GM12874 (cell line): ENCODE measurements at regions not wholly inside any gene's neighbourhood (a gene's known extent, or its start where the extent isn't known, plus 50 kb on each side); places are given as distances from the start of the nearest gene placed in this dataset.

Source experiments
- CTCF ChIP-seq: IDR thresholded peaks from 2 replicates; pipeline ENCODE4 v1.5.1; 2011; ENCODE audit warnings: low read depth, mild to moderate bottlenecking, control low read depth, low read length, moderate library complexity; ENCODE audit not compliant: insufficient read depth

DNA sequence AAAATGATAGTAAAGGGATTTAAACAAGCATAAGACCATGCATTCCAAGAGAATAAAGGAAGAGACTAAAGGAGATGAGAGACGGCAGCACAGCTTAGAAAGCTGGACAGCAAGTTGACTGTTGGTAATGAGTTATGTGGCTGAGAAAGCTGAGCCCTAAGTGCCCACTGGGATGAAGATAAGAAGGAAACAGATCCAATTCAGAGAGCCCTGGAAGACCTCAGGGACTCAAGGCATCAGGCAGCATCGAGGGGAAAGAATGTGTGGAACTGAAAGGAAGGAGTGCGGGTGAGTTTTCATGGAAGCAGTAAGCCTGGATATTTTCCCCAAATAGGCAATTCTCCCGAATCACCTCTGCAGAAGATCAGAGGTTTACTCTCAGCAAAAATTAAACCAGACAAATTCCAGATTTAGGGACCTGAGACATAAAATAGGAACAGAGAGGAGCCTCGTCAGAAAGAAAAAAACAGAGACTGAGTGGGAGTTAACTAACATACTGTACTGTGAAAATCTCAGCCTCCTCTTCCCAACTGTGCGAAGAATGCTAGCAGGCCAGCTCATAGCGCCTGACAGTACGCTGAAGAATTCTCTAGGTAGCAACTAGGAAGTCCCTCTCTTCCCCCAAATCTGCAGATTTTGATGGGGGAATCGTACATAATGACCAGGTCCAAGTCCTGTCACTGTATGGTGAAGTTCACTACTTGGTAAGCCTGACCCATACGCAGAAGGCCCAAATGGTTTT, 187.7 kb upstream of the TAPT1 start:
- no peak for TF ChIP-seq CTCF

DNA sequence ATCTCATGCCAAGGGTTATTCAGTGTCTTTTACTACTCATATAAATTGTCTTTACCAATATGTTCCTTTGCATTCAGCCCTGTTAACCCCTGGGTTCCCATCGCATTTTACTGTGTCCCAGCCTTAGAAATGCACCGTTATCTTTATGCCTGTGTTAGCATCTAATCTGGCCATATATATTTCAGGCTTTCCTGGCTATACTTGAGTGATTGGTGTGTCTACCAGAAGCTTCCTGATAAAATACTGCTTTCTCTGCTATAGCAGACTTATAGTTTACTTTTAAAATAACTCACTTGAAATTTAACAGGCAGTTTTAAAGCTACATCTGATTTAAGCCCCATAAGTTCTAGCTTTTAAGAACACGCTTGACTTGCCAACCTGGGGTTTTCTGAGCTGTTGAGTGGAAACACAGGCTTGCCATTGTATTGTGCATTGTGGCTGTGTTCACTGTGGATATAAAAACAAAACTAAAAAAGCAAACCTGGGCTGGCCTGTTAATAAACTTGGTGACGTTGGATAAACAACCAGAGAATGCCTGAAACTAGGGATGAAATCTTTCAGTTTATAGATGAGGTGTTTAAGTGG, 185.3 kb upstream of the TAPT1 start:
- no peak for TF ChIP-seq CTCF

DNA sequence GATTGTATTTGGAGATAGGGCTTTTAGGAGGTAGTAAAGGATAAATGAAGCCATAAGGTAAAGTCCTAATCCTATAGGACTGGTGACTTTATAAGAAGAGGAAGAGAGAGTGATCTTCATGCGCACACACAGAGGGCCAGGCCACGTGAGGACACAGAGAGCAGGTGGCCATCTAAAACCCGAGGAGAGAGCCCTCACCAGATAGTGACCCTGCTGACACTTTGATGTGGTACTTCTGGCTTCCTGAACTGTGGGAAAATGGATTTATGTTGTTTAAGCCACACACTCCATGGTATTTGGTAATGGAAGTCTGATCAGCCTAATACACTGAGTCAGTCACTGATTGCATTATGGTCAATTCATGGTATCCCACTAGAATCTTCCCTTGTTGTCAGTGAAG, 164.9 kb upstream of the TAPT1 start:
- no peak for TF ChIP-seq CTCF

- TF ChIP-seq CTCF, result no peak
These were observed 161.2 kb upstream of the TAPT1 start for GRCh38 chr4:16387448-16387847.

DNA sequence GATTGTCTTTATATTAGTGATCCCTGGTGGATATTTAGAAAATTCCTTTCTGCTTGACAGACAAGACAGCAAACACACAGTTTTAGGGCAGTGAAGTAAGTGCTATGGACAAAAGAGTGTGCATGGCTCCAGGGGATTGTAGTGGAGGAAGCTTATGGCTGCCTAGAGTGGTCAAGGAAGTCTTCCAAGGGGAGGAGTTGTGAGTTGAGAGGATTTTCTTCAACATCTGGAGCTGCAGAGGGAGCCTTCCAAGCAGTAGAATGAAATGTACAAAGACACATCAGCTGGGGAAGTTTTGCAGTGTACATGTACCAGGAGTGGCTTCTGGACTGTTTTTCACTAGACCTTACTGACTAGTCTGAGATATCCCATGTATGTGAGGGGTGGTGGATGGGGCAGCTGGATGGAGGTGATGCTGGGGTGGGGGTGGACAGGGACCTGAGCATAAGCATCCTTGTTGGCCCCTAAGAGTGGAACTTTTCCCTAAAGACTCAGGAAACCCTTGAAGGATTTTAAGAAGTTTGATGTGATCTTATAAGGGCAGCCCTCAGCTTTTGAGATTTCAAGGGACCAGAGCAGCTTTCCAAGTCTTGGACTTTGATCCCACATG, 160.5 kb upstream of the TAPT1 start:
- no peak for TF ChIP-seq CTCF

DNA sequence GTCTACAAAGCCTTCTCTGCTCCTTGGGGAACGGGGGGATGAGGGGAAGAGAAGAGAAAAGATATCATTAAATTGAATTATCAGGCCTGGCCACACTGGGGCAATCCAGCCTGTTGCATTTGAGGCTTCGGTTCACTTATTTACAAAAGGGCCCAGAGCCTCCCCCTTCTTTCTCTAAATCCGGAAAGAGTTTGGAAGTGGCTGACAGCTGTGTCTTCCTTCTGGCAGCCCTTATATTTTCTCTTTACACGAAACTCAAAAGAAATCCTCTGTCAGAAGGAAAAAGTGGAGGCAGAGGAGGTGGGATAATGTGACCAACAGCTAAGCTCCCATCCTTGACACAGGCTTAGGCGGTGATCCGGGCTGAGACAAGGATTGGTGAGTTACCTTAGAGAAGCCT, 158.3 kb upstream of the TAPT1 start:
- no peak for TF ChIP-seq CTCF

DNA sequence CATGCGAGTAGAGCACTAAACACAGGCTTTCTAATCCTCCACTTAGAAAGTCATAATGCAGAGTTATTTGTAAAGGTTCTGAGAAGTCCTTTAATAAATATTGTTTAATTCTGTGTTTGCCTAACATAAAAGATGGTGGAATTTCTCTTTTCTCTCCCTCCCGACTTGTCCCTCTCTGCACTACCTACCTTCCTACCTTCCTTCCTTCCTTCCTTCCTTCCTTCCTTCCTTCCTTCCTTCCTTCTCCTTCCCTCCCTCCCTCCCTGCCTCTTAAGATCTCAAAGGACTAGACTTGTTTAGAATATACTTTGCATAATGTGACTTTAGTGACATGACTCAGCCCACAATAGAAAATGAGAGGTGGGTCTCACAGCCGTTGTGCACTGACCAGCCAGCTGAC, 156.3 kb upstream of the TAPT1 start:
- no peak for TF ChIP-seq CTCF
